Transverse colon (tissue), 4 donors: ENCODE measurements at regions not wholly inside any gene's neighbourhood (a gene's known extent, or its start where the extent isn't known, plus 50 kb on each side); places are given as distances from the start of the nearest gene placed in this dataset.

Source experiments
- CTCF ChIP-seq, 5 experiments: fragments of 200-600 bp in 3 of 5; fragments of 450-650 bp in 2 of 5; sonication (generic) in 3 of 5; IDR thresholded peaks; 1 replicate in 2 of 5; 2 replicates in 3 of 5; pipeline ENCODE4 v1.5.1; 2016 to 2017; ENCODE audit warnings: antibody characterized with exemption in 5 of 5, inconsistent platforms in 3 of 5, mild to moderate bottlenecking in 2 of 5, moderate library complexity in 1 of 5
- EP300 ChIP-seq: sonication (generic); formaldehyde crosslinking; IDR thresholded peaks from one replicate; pipeline ENCODE4 v1.6.1; 2017; ENCODE audit warnings: antibody characterized with exemption, low read depth
- POLR2A ChIP-seq: fragments of 450-650 bp; IDR thresholded peaks from one replicate; pipeline ENCODE4 v1.6.1; 2016; ENCODE audit warnings: antibody characterized with exemption, mild to moderate bottlenecking, moderate library complexity
- POLR2AphosphoS5 ChIP-seq, 3 donors: sonication (generic); formaldehyde crosslinking; IDR thresholded peaks; one replicate each; pipeline ENCODE4 v1.6.1; 2016; ENCODE audit warnings: antibody characterized with exemption in 3 of 3

GRCh38 chr10:56728349-56728748 is 367.3 kb upstream of the ZWINT start:
- no peak for TF ChIP-seq EP300
- TF ChIP-seq CTCF (IDR thresholded peaks at IDR 0.05): no peak
- no peak for TF ChIP-seq POLR2A
- no peak for TF ChIP-seq POLR2AphosphoS5 (IDR thresholded peaks at IDR 0.05)
